Brain microvascular endothelial cell (primary cell): ENCODE measurements at regions not wholly inside any gene's neighbourhood (a gene's known extent, or its start where the extent isn't known, plus 50 kb on each side); places are given as distances from the start of the nearest gene placed in this dataset.

Experiments used
- DNase-seq: peaks from one replicate; pipeline ENCODE4 v3.0.0-alpha.2; 2020
- H3K27ac ChIP-seq: fragments of 250-450 bp; sonication (Bioruptor Pico); 2 replicates; pipeline ENCODE4 v1.5.1; 2020; ENCODE audit warnings: mild to moderate bottlenecking, moderate library complexity
- H3K27me3 ChIP-seq: fragments of 250-450 bp; sonication (Bioruptor Pico); replicated peaks from 2 replicates; pipeline ENCODE4 v1.5.1; 2020; ENCODE audit warnings: mild to moderate bottlenecking
- H3K36me3 ChIP-seq: fragments of 250-450 bp; sonication (Bioruptor Pico); replicated peaks from 2 replicates; pipeline ENCODE4 v1.5.1; 2020; ENCODE audit warnings: mild to moderate bottlenecking
- H3K4me3 ChIP-seq: 2 replicates; pipeline ENCODE4 v1.5.1; 2011; ENCODE audit warnings: low read depth, mild to moderate bottlenecking, control low read depth, low read length, moderate library complexity
- in situ Hi-C: cut with HindIII; loops from 2 replicates; pipeline ENCODE4 v1.10.0; 2017; ENCODE audit warnings: low sequenced_read_pairs, low pct_ligation_motif_present
- TF ChIP-seq, protein P1 (sequence below): IDR thresholded peaks from 2 replicates; pipeline ENCODE4 v1.5.1; 2011; ENCODE audit warnings: low read depth, mild to moderate bottlenecking, moderate library complexity, low read length, control low read depth, inconsistent platforms; ENCODE audit errors: missing control alignments

DNA sequence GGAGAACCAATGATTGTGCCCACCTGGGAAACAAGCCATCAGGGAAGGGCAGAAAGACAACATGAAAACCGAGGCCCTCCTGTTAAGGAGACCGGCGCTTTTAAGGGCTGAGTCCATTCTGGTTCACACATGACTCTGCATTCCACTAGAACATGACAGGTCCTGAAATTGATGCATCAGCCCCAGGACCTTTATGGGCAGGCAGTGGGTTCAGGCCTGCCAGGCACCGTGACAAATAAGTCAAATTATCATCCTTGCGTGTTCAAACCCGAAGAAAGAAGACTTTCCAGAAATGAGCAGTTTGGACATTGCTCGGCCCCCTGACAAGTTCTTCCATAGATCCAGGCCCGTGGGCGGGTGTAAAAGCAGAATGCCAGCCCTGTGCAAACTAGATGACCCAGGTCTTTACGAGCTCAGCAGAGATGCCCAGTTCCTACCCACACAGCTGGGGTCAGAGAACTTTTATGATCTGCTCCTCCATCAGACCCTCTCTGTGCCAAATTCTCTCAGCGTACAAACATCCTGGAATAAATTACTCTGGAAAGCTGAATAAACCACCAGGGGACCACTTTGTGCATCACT is 295.5 kb upstream of the WWC1 start:
- Histone ChIP-seq H3K27me3 (no peaks in the 10 kb centered on the region), H3K27ac (no peak overlapping the region), H3K36me3 (no peaks in the 10 kb centered on the region), H3K4me3 (no peak overlapping the region)
- in situ Hi-C loops = no loop called here
- DNase-seq = no peak
- TF ChIP-seq, protein P1, sequence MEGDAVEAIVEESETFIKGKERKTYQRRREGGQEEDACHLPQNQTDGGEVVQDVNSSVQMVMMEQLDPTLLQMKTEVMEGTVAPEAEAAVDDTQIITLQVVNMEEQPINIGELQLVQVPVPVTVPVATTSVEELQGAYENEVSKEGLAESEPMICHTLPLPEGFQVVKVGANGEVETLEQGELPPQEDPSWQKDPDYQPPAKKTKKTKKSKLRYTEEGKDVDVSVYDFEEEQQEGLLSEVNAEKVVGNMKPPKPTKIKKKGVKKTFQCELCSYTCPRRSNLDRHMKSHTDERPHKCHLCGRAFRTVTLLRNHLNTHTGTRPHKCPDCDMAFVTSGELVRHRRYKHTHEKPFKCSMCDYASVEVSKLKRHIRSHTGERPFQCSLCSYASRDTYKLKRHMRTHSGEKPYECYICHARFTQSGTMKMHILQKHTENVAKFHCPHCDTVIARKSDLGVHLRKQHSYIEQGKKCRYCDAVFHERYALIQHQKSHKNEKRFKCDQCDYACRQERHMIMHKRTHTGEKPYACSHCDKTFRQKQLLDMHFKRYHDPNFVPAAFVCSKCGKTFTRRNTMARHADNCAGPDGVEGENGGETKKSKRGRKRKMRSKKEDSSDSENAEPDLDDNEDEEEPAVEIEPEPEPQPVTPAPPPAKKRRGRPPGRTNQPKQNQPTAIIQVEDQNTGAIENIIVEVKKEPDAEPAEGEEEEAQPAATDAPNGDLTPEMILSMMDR = no peak

DNA sequence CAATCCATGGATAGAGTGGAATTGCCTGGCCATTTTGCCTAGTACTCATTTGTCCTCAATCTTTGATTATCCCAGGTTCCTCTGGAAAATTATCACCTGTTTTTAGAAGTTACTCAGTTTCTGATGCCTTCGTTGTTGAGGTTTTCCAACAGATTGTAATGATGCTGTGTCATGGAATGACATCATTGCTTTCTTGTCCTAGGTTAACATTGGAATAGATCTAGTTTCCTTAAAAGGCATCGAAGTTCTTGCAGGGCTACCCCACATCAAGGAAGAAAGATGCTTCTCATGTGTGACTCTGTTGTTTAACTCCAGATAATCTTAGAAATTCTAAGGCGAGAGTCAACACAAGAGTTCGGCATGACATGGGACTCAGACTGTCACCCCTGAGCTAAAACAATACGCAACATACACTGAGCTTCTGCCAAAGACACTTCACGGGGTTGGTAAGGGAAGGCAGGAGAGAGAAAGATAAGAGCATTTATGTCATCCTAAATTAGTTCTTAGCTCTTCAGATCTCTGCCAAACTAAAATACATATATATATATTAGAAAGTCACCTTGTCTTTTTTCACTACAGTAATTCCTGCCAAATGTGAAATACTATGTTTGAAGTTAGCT is 293.2 kb upstream of the WWC1 start:
- in situ Hi-C loops = no loop called here
- H3K27ac ChIP-seq = no peak overlapping the region
- no peak overlapping the region for H3K4me3 ChIP-seq
- no peaks in the 10 kb centered on the region for H3K36me3 ChIP-seq
- DNase-seq = no peak
- TF ChIP-seq, protein P1 = no peak
- no peaks in the 10 kb centered on the region for H3K27me3 ChIP-seq

DNA sequence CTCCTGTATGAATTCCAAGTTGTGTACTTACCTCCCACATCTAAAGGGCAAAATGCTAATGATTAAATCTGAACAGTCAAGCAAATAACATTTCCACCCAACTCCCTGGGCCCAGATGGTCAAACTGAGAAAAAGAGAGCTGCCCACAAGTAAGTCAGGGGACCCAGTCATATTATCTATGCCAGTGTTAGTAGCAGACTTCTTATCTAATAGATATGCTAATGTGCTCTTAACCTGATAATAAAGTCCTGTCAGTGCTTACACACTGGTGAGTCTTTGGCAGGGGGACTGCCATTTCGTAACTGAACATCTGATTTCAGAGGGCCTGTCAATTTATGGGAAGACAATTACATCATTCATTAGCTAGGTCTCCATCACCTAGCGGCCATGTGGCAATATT is 292.3 kb upstream of the WWC1 start:
- H3K36me3 ChIP-seq = no peaks in the 10 kb centered on the region
- in situ Hi-C loops = no loop called here
- no peak overlapping the region for H3K27ac ChIP-seq
- no peak for DNase-seq
- no peak overlapping the region for H3K4me3 ChIP-seq
- no peaks in the 10 kb centered on the region for H3K27me3 ChIP-seq
- TF ChIP-seq, protein P1 = no peak

DNA sequence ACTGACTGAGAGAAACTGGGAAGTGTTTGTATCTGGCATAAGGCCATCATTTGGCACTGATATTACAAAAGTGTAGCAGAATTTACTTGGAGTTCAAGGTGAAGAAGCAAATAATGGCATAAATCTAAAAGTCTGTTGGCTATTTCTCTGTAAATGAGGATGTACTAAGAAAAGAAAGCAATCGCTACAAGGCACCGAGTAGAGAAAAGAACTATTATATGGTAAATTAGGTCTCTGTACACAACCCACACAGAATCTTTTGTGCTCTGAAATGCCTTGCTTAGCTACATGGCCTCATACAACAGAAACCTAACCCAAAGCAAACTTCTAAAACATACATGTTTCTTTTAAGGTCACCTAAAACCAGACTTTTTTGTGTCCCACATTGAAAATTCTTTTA is 290.1 kb upstream of the WWC1 start:
- DNase-seq = no peak
- no peaks in the 10 kb centered on the region for H3K27me3 ChIP-seq
- no peaks in the 10 kb centered on the region for H3K36me3 ChIP-seq
- TF ChIP-seq, protein P1 = no peak
- in situ Hi-C loops = no loop called here
- H3K4me3 ChIP-seq = no peak overlapping the region
- H3K27ac ChIP-seq = no peak overlapping the region

DNA sequence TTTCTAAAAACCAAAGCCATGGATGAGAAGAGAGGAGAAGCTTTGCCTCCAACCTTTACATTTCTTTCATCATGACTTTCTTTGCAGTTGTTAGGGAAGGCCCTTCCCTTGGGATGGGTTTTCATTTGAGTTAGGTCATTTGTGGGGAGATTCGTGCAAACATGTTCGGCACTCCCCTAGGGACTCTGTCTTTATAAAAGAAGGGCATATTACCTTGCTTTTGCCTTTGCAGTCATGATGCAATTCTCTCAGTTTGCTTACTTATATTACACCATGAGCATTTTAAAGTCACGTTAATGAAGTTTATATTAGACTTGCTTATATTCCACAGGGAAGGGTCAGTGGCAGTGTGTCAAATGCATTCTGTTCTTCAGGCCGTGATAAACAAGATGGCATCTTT is 289.3 kb upstream of the WWC1 start:
- Histone ChIP-seq H3K36me3 (no peaks in the 10 kb centered on the region), H3K4me3 (no peak overlapping the region), H3K27ac (no peak overlapping the region), H3K27me3 (no peaks in the 10 kb centered on the region)
- in situ Hi-C loops = no loop called here
- TF ChIP-seq, protein P1 = no peak
- no peak for DNase-seq

DNA sequence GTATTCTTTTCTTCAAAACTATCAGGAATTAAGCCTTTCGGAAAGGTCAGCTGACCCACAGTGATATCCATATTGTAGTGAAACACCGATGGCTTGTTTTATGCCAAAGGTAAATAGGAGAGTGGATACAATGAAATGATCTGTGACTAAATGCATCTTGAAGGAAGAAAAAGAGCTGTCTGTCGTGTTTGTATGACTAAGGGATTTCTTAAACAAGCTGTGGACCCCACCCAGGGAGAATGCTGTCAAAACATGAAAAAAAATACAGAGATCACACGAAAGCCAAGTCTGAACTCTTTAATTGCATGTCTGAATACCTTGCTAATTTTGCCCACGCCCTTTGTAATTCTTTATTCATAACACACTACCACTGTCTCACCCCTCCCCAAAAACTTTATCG is 286.4 kb upstream of the WWC1 start:
- Histone ChIP-seq H3K4me3 (no peak overlapping the region), H3K36me3 (no peaks in the 10 kb centered on the region), H3K27ac (no peak overlapping the region), H3K27me3 (no peaks in the 10 kb centered on the region)
- TF ChIP-seq, protein P1 = no peak
- DNase-seq = no peak
- in situ Hi-C loops = no loop called here
